Parathyroid adenoma (tissue), 2 donors: ENCODE measurements at regions not wholly inside any gene's neighbourhood (a gene's known extent, or its start where the extent isn't known, plus 50 kb on each side); places are given as distances from the start of the nearest gene placed in this dataset.

ENCODE experiments used
- H2AFZ ChIP-seq: fragments of 300-600 bp; sonication (generic); one replicate; pipeline ENCODE4 v1.7.0; 2017; ENCODE audit warnings: antibody characterized with exemption, mild to moderate bottlenecking
- H3K27ac ChIP-seq: fragments of 300-600 bp; sonication (generic); one replicate; pipeline ENCODE4 v1.7.0; 2017
- H3K27me3 ChIP-seq: fragments of 300-600 bp; sonication (generic); one replicate; pipeline ENCODE4 v1.7.0; 2017; ENCODE audit warnings: low read length; ENCODE audit not compliant: control insufficient read depth, insufficient read depth
- H3K36me3 ChIP-seq: fragments of 300-600 bp; sonication (generic); one replicate; pipeline ENCODE4 v1.7.0; 2017; ENCODE audit warnings: low read length; ENCODE audit not compliant: control insufficient read depth, insufficient read depth
- H3K4me1 ChIP-seq: fragments of 300-600 bp; sonication (generic); one replicate; pipeline ENCODE4 v1.7.0; 2017; ENCODE audit warnings: control low read depth
- H3K4me2 ChIP-seq: fragments of 300-600 bp; sonication (generic); one replicate; pipeline ENCODE4 v1.7.0; 2017; ENCODE audit warnings: low read length
- H3K4me3 ChIP-seq: fragments of 300-600 bp; sonication (generic); one replicate; pipeline ENCODE4 v1.7.0; 2017; ENCODE audit warnings: low read depth, low read length
- H3K79me2 ChIP-seq: fragments of 300-600 bp; sonication (generic); one replicate; pipeline ENCODE4 v1.7.0; 2017; ENCODE audit warnings: control low read depth
- H3K9ac ChIP-seq: fragments of 300-600 bp; sonication (generic); one replicate; pipeline ENCODE4 v1.7.0; 2017; ENCODE audit warnings: mild to moderate bottlenecking
- H3K9me3 ChIP-seq: fragments of 300-600 bp; sonication (generic); one replicate; pipeline ENCODE4 v1.7.0; 2017; ENCODE audit warnings: low read length; ENCODE audit not compliant: control insufficient read depth
- TF ChIP-seq, protein P1 (sequence below): fragments of 300-600 bp; sonication (generic); IDR thresholded peaks from one replicate; pipeline ENCODE4 v1.7.0; 2017; ENCODE audit warnings: antibody characterized with exemption, mild to moderate bottlenecking
- donor health status: primary hyperparathyroidism.

- Histone ChIP-seq H3K4me2 (no peak overlapping the region), H3K9me3 (no peaks in the 10 kb centered on the region), H3K4me3 (no peak overlapping the region), H3K79me2 (no peaks in the 10 kb centered on the region), H3K27ac (no peak overlapping the region), H3K4me1 (no peaks in the 10 kb centered on the region), H3K36me3 (no peaks in the 10 kb centered on the region), H3K9ac (no peak overlapping the region), H2AFZ (no peak overlapping the region), H3K27me3 (no peaks in the 10 kb centered on the region)
- TF ChIP-seq, protein P1, sequence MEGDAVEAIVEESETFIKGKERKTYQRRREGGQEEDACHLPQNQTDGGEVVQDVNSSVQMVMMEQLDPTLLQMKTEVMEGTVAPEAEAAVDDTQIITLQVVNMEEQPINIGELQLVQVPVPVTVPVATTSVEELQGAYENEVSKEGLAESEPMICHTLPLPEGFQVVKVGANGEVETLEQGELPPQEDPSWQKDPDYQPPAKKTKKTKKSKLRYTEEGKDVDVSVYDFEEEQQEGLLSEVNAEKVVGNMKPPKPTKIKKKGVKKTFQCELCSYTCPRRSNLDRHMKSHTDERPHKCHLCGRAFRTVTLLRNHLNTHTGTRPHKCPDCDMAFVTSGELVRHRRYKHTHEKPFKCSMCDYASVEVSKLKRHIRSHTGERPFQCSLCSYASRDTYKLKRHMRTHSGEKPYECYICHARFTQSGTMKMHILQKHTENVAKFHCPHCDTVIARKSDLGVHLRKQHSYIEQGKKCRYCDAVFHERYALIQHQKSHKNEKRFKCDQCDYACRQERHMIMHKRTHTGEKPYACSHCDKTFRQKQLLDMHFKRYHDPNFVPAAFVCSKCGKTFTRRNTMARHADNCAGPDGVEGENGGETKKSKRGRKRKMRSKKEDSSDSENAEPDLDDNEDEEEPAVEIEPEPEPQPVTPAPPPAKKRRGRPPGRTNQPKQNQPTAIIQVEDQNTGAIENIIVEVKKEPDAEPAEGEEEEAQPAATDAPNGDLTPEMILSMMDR: no peak
Measured at GRCh38 chr6:104621396-104621795, 238.3 kb downstream of the HACE1 start.

- Histone ChIP-seq H3K27me3 (no peaks in the 10 kb centered on the region), H3K79me2 (no peaks in the 10 kb centered on the region), H3K4me3 (no peak overlapping the region), H3K36me3 (no peaks in the 10 kb centered on the region), H3K9ac (no peak overlapping the region), H3K4me1 (no peaks in the 10 kb centered on the region), H3K4me2 (no peak overlapping the region), H3K9me3 (no peaks in the 10 kb centered on the region), H2AFZ (no peak overlapping the region), H3K27ac (no peak overlapping the region)
- TF ChIP-seq, protein P1: no peak
Measured at GRCh38 chr6:104617591-104617990, 242.1 kb downstream of the HACE1 start.

DNA sequence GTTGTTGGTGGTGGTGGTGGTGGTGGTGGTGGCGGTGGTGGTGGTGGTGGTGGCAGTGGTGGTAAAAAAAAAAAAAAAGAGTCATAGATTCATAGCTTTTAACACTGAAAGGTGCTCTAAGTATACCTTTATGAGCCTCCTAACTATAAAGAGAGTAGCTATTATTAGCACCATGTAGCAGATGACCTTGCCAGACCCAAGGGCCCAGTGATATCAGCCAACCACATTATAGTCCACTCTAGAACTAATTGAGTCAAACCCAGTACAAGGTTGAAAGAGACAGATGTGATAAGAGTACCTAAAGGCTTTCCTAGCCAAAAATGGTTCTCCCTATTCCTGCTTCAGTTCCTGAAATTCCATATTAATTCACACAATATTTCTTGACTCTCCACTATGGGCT is 245.3 kb downstream of the HACE1 start:
- Histone ChIP-seq H3K9ac (no peak overlapping the region), H3K4me3 (no peak overlapping the region), H3K79me2 (no peaks in the 10 kb centered on the region), H3K36me3 (no peaks in the 10 kb centered on the region), H3K4me2 (no peak overlapping the region), H3K9me3 (no peaks in the 10 kb centered on the region), H3K27ac (no peak overlapping the region), H2AFZ (no peak overlapping the region), H3K4me1 (no peaks in the 10 kb centered on the region), H3K27me3 (no peaks in the 10 kb centered on the region)
- TF ChIP-seq, protein P1: no peak

- H2AFZ ChIP-seq: no peak overlapping the region
- no peaks in the 10 kb centered on the region for H3K9me3 ChIP-seq
- H3K36me3 ChIP-seq: no peaks in the 10 kb centered on the region
- H3K4me2 ChIP-seq: no peak overlapping the region
- H3K4me1 ChIP-seq: no peaks in the 10 kb centered on the region
- no peaks in the 10 kb centered on the region for H3K79me2 ChIP-seq
- TF ChIP-seq, protein P1: no peak
- H3K9ac ChIP-seq: no peak overlapping the region
- H3K27me3 ChIP-seq: no peaks in the 10 kb centered on the region
- no peak overlapping the region for H3K4me3 ChIP-seq
- no peak overlapping the region for H3K27ac ChIP-seq
Measured at GRCh38 chr6:104613416-104614001, 246.2 kb downstream of the HACE1 start.

DNA sequence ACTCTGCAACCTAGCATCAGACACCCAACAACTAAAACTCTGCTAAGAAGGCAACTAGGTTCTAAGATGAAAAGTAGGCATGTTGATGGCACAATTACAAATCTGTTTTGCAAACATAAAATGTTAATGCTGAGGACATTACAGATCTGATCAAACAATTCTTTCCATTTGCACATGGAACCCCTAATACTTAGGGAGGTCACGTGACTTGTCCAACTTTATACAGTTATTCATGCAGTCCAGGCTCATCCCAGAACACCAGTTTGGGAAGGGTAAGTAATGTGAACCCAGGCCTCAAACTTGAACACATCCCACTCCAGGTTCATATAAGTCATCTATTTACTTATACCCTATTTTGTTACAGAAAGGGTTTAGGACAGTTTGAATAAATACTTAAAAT is 247.2 kb downstream of the HACE1 start:
- Histone ChIP-seq H3K9me3 (no peaks in the 10 kb centered on the region), H3K27me3 (no peaks in the 10 kb centered on the region), H2AFZ (no peak overlapping the region), H3K79me2 (no peaks in the 10 kb centered on the region), H3K4me1 (no peaks in the 10 kb centered on the region), H3K27ac (no peak overlapping the region), H3K36me3 (no peaks in the 10 kb centered on the region), H3K4me2 (no peak overlapping the region), H3K9ac (no peak overlapping the region), H3K4me3 (no peak overlapping the region)
- TF ChIP-seq, protein P1: no peak
